ENCODE measurements at regions not wholly inside any gene's neighbourhood (a gene's known extent, or its start where the extent isn't known, plus 50 kb on each side); places are given as distances from the start of the nearest gene placed in this dataset.

GRCh38 chr6:135782546-135782945 is 69.0 kb upstream of the PDE7B start:
- TF ChIP-seq CTCF (IDR thresholded peaks at IDR 0.05; ENCODE audit: low read depth, low read length): no peak
- no peak overlapping the region for H3K4me3 ChIP-seq (replicated peaks in 1 of 2; ENCODE audit: low read depth in 2 of 2, low read length in 2 of 2)
- peak in 1 of 2 donors; percentile 12 for DNase-seq (ENCODE audit: low read depth in 2 of 2)

GRCh38 chr6:135784507-135784906 is 67.0 kb upstream of the PDE7B start:
- no peak for TF ChIP-seq CTCF (IDR thresholded peaks at IDR 0.05; ENCODE audit: low read depth, low read length)

GRCh38 chr6:135789375-135790050 is 62.0 kb upstream of the PDE7B start:
- H3K4me3 ChIP-seq (replicated peaks in 1 of 2; ENCODE audit: low read depth in 2 of 2, low read length in 2 of 2): no peak overlapping the region
- no peak for DNase-seq (ENCODE audit: low read depth in 2 of 2)
- no peak for TF ChIP-seq CTCF (IDR thresholded peaks at IDR 0.05; ENCODE audit: low read depth, low read length)

More at GRCh38 chr6:135784507-135784906, 67.0 kb upstream of the PDE7B start:
- no peak overlapping the region for H3K4me3 ChIP-seq (replicated peaks in 1 of 2; ENCODE audit: low read depth in 2 of 2, low read length in 2 of 2)
- no peak for DNase-seq (ENCODE audit: low read depth in 2 of 2)

- TF ChIP-seq CTCF (IDR thresholded peaks at IDR 0.05; ENCODE audit: low read depth, low read length): no peak
- no peak for DNase-seq (ENCODE audit: low read depth in 2 of 2)
These were observed 60.1 kb upstream of the PDE7B start for GRCh38 chr6:135791441-135791840.

GRCh38 chr6:135796643-135797305 is 54.7 kb upstream of the PDE7B start:
- TF ChIP-seq CTCF (IDR thresholded peaks at IDR 0.05; ENCODE audit: low read depth, low read length): no peak
- H3K4me3 ChIP-seq (replicated peaks in 1 of 2; ENCODE audit: low read depth in 2 of 2, low read length in 2 of 2): no peak overlapping the region
- peak; percentile 17 to 23 for DNase-seq (ENCODE audit: low read depth in 2 of 2)

More at GRCh38 chr6:135791441-135791840, 60.1 kb upstream of the PDE7B start:
- H3K4me3 ChIP-seq (replicated peaks in 1 of 2; ENCODE audit: low read depth in 2 of 2, low read length in 2 of 2): no peak overlapping the region

- H3K4me3 ChIP-seq (replicated peaks in 1 of 2; ENCODE audit: low read depth in 2 of 2, low read length in 2 of 2): no peak overlapping the region
- no peak for TF ChIP-seq CTCF (IDR thresholded peaks at IDR 0.05; ENCODE audit: low read depth, low read length)
- DNase-seq (ENCODE audit: low read depth in 2 of 2): no peak
These were observed 54.1 kb upstream of the PDE7B start for GRCh38 chr6:135797361-135797760.

Data from cardiac fibroblast (primary cell).